ENCODE measurements at regions not wholly inside any gene's neighbourhood (a gene's known extent, or its start where the extent isn't known, plus 50 kb on each side); places are given as distances from the start of the nearest gene placed in this dataset.

DNA sequence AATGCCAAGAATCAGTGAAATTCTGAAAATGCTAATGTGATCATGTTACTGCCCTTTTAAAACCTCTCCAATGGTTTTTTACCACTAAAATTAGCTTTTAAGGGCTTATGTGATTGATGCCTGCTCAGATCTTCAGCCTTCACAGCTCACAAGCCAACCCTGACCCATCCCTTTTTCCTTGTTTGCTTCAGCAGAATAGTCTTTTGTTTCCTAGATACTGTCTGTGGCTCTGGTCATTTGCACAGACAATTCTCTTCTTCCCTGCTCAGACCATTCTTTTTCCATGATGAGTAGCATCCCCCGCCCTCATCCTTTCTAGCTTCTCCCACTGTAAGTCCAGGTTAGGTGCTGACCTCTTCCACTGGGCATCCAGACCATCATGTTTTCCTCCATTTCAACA, 164.9 kb upstream of the NT5C1B start:
- Histone ChIP-seq H3K27me3 (ENCODE audit: insufficient read depth, poor library complexity, severe bottlenecking) (no peaks in the 10 kb centered on the region), H3K4me3 (replicated peaks; ENCODE audit: insufficient read depth, low read length) (no peak overlapping the region), H3K27ac (replicated peaks) (no peak overlapping the region)
- DNase-seq (ENCODE audit: low read depth in 1 of 2, low spot score in 1 of 2) = no peak
- TF ChIP-seq POLR2AphosphoS5 (IDR thresholded peaks at IDR 0.05; ENCODE audit: low read depth) (no peak), REST (IDR thresholded peaks at IDR 0.05; ENCODE audit: insufficient replicate concordance, low read depth) (no peak), CTCF (IDR thresholded peaks at IDR 0.05; ENCODE audit: insufficient read depth, low read length) (no peak), SPI1 (IDR thresholded peaks at IDR 0.05; ENCODE audit: borderline replicate concordance, low read depth) (no peak), GABPA (IDR thresholded peaks at IDR 0.05; ENCODE audit: low read depth) (no peak)

GRCh38 chr2:18753722-18754121, 164.4 kb upstream of the NT5C1B start:
- H3K27ac ChIP-seq (replicated peaks) = no peak overlapping the region
- TF ChIP-seq POLR2AphosphoS5 (IDR thresholded peaks at IDR 0.05; ENCODE audit: low read depth) (no peak), CTCF (IDR thresholded peaks at IDR 0.05; ENCODE audit: insufficient read depth, low read length) (no peak), GABPA (IDR thresholded peaks at IDR 0.05; ENCODE audit: low read depth) (no peak), SPI1 (IDR thresholded peaks at IDR 0.05; ENCODE audit: borderline replicate concordance, low read depth) (no peak), REST (IDR thresholded peaks at IDR 0.05; ENCODE audit: insufficient replicate concordance, low read depth) (no peak)
- H3K4me3 ChIP-seq (replicated peaks; ENCODE audit: insufficient read depth, low read length) = no peak overlapping the region
- no peak for DNase-seq (ENCODE audit: low read depth in 1 of 2, low spot score in 1 of 2)
- H3K27me3 ChIP-seq (ENCODE audit: insufficient read depth, poor library complexity, severe bottlenecking) = no peaks in the 10 kb centered on the region

DNA sequence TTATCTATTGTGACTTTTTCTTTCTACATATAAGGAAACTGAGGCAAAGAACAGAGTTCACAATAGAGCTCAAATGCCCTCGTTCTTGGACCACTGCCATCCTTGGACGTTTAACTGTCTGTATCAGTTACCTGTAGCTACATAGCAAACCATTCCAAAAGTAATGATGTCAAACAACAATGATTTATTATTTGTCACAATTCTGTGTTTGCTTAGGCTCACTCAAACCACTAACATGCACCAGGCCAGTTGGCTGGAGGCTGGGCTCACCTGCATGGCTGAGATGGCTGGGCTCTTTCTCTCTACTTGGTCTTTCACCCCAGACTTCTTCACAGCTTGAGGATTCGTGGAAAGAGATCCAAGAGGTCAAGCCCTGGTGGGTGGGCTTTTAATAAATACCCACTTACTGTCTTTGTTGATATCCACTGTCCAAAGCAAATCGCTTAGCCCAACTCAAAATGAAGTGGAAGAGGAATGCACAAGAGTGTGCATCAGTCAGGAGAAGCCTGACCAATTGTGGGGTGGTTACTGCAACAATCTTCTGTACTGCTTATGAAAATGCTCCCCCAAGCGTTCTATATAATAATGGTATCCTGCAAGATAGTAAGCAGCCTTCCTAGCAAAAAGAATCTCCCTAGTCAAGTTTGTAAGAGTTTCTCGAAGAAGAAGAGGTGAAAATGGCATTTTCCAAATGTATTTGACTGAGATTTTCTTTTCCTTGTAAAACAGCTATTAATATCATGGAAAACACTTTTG, 163.5 kb upstream of the NT5C1B start:
- TF ChIP-seq CTCF (IDR thresholded peaks at IDR 0.05; ENCODE audit: insufficient read depth, low read length) = no peak
- no peak for TF ChIP-seq SPI1 (IDR thresholded peaks at IDR 0.05; ENCODE audit: borderline replicate concordance, low read depth)
- no peak for TF ChIP-seq REST (IDR thresholded peaks at IDR 0.05; ENCODE audit: insufficient replicate concordance, low read depth)
- TF ChIP-seq POLR2AphosphoS5 (IDR thresholded peaks at IDR 0.05; ENCODE audit: low read depth) = no peak
- TF ChIP-seq GABPA (IDR thresholded peaks at IDR 0.05; ENCODE audit: low read depth) = no peak
- H3K27me3 ChIP-seq (ENCODE audit: insufficient read depth, poor library complexity, severe bottlenecking) = no peaks in the 10 kb centered on the region
- no peak overlapping the region for H3K4me3 ChIP-seq (replicated peaks; ENCODE audit: insufficient read depth, low read length)
- DNase-seq (ENCODE audit: low read depth in 1 of 2, low spot score in 1 of 2) = no peak
- H3K27ac ChIP-seq (replicated peaks) = no peak overlapping the region
